ENCODE measurements at regions not wholly inside any gene's neighbourhood (a gene's known extent, or its start where the extent isn't known, plus 50 kb on each side); places are given as distances from the start of the nearest gene placed in this dataset.

DNA sequence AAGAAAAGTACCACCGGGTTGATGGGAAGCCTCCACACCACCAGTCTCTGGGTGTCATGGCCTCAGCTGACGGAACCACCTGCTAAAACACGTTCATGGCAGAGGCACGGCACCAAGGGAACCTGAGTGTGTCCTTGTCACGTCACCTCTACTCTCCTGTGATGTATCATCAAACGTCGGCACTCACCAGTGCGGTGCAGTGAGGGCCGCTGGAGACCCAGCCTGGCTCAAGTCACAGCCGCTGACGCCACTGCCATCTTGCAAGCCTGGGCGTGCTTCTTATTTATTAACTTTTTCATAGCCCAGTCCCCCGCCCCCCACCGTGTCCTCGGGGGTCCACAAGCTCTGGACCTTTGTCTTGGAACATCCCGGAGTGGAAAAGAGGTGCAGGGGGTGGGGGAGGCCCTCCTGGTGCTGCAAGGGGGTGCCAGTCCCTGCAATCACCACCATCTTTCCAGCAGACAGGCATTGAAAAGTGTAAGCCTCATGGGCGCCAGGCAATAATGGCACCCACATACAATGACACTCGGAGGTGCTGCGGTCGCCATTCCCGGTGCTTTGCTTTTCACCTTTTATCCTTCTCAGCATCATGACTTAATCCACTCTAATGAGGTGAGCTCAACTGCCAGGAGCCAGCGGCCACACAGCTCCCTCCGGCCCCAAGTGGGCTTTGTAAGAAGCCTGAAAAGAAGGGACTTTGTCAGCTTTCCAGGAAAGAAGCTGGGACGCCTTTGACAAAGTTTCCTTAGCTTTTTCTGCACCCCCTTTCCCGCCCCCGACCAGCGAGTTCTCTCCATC is 202.3 kb upstream of the IRX1 start:
- H3K27ac Mint-ChIP-seq = no peak overlapping the region
- ATAC-seq (no peak), DNase-seq (ENCODE audit: low spot score in 2 of 2) (peak in 1 of 2 donors; percentile 2)
- H3K4me3 Mint-ChIP-seq = no peak overlapping the region
- H3K9me3 Mint-ChIP-seq = peaks cover 2% of the 10 kb centered on the region
- H3K4me1 Mint-ChIP-seq = no peaks in the 10 kb centered on the region
- no peaks in the 10 kb centered on the region for H3K36me3 Mint-ChIP-seq

DNA sequence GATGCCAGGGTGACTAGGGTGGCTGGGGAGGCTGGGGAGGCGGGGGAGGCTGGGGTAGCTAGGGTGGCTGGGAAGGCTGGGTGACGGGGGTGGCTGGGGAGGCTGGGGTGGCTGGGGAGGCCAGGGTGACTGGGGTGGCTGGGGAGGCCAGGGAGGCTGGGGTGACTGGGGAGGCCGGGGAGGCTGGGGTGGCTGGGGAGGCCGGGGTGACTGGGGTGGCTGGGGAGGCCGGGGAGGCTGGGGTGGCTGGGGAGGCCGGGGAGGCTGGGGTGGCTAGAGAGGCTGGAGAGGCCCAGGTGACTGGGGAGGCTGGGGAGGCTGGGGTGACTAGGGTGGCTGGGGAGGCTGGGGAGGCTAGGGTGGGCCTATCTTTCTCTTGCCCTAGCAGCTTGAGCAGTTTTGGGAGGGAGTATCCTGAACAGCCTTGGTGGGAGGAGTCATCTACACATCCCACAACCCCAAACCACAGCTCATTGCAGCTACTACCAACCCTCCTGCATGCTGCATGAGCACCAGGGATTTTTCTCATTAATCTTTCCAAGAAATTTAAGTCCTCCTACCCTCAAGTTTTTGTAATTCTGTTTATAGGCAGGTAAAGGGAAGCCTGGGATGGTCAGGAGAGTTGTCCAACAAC is 203.2 kb upstream of the IRX1 start:
- ATAC-seq = no peak
- DNase-seq (ENCODE audit: low spot score in 2 of 2) = no peak
- Mint-ChIP-seq H3K4me1 (no peaks in the 10 kb centered on the region), H3K27ac (no peak overlapping the region), H3K36me3 (no peaks in the 10 kb centered on the region), H3K4me3 (no peak overlapping the region), H3K9me3 (peaks cover 3% of the 10 kb centered on the region)

DNA sequence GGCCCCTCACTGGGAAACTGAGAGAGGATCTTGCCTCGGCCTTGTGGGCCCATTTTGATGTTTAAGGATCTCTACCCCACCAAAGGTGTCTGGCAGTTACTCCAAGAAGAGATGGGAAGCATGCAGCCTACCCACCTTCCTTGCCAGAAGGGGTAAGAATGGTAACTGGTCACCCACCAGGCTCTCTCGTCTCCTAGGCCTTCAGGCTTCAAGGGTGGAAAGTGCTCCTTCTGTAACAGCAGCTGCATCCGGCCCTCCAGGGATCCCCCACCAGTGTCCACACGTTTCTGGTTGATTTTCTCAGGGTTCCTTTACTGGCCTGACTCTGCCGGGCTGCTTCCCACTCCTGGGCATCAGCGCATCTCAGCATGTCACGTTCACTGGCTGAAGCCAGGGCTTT is 204.4 kb upstream of the IRX1 start:
- ATAC-seq (no peak), DNase-seq (ENCODE audit: low spot score in 2 of 2) (no peak)
- Mint-ChIP-seq H3K9me3 (peaks cover 3% of the 10 kb centered on the region), H3K36me3 (no peaks in the 10 kb centered on the region), H3K27ac (no peak overlapping the region), H3K4me1 (no peaks in the 10 kb centered on the region), H3K4me3 (no peak overlapping the region)

DNA sequence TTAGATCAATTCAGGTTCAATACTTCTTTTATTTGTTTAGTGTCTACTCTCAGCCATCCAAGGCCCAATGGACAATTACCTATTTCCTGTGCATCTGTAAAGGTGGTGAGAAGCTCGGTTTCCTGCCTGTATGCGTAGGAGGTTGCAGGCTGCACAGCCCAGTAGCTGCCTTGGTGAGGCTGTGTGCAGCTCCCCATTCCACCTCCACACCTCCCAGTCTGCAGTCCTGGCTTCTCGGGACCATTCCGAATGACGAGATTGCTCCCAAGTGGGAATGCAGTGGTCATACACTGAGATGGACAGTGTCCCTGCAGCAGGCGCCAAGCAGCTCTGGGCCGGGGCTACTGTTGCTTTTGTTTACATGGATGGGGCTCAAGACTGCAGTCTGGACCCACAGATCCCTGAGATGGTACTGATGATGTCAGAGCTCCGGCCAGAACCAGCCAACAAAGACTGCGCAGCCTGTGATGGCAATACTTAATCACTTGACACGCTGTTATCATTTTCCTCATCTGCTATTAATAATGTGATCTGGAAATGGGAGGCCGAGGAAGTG is 206.1 kb upstream of the IRX1 start:
- no peak for ATAC-seq
- Mint-ChIP-seq H3K4me1 (no peaks in the 10 kb centered on the region), H3K36me3 (no peaks in the 10 kb centered on the region), H3K4me3 (no peak overlapping the region), H3K27ac (no peak overlapping the region), H3K9me3 (peaks cover 7% of the 10 kb centered on the region)
- DNase-seq (ENCODE audit: low spot score in 2 of 2) = no peak

DNA sequence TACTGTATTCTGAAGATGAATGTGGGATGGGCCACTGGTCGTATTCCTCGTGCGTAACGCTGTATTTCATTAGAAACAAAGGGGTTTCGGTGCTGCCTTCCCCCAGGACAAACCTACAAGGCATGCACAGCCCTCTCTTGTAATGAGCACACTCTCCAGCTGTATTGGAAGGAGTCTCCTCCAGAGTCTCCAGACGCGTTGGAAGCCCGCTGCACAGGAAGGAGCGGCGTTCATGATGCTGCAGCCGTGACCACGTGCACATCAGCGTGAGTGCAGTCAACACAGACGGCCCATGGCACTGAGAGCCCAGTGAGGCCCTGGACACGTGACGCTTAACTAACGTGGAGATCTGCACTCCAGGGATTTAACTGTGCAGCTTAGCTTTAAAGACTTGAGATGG is 209.0 kb upstream of the IRX1 start:
- H3K4me1 Mint-ChIP-seq = no peaks in the 10 kb centered on the region
- H3K4me3 Mint-ChIP-seq = no peak overlapping the region
- H3K9me3 Mint-ChIP-seq = peaks cover 14% of the 10 kb centered on the region
- H3K36me3 Mint-ChIP-seq = no peaks in the 10 kb centered on the region
- no peak for ATAC-seq
- DNase-seq (ENCODE audit: low spot score in 2 of 2) = no peak
- no peak overlapping the region for H3K27ac Mint-ChIP-seq

DNA sequence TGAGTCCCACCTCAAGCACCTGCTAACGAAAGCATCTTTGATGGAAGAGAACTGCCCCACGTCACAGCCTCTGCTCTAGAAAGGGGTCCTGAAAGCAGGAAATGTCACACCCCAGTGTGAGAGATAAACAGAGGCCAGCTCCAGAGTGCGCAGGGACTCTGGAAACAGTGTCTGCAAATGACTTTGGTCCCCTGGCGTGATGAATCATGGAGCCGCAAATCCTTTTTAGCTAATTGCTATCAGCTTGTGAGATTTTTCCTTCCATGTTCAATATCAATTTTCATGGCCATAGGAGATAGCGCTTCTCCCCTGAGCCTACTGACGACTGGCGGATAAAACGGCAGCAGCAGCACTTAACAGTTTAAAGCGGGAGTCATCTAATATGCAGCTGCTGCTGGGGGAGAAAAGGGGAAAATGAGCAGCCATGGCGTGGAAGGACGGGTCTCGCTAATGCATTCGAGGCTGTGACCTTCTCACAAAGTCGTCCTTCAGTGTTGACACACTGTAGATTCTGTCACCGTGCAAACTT is 209.6 kb upstream of the IRX1 start:
- Mint-ChIP-seq H3K4me1 (no peaks in the 10 kb centered on the region), H3K27ac (no peak overlapping the region), H3K36me3 (no peaks in the 10 kb centered on the region), H3K4me3 (no peak overlapping the region), H3K9me3 (peaks cover 14% of the 10 kb centered on the region)
- peak in 1 of 2 donors; percentile 12 for DNase-seq (ENCODE audit: low spot score in 2 of 2)
- ATAC-seq = no peak

DNA sequence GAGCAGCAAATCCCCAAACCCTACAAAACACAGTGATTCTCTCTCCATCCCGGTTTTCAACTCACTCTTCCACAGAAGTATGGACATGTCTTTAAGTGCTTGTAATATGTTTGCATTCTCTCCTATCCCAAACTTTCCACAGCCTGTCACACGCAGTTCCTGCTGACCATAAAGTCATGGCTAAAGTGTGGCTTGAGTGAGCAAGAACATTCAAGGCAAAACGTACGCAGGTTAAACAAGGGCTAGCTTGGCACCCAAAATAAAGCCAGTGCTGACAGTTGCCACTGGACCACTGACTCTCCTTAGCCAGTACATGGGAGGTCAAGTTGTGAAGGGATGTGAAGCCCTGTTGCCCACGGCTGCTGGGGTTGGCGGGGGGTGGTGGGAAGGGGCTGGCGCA is 211.1 kb upstream of the IRX1 start:
- Mint-ChIP-seq H3K36me3 (no peaks in the 10 kb centered on the region), H3K4me1 (no peaks in the 10 kb centered on the region), H3K4me3 (no peak overlapping the region), H3K9me3 (peaks cover 14% of the 10 kb centered on the region), H3K27ac (no peak overlapping the region)
- no peak for DNase-seq (ENCODE audit: low spot score in 2 of 2)
- ATAC-seq = no peak

DNA sequence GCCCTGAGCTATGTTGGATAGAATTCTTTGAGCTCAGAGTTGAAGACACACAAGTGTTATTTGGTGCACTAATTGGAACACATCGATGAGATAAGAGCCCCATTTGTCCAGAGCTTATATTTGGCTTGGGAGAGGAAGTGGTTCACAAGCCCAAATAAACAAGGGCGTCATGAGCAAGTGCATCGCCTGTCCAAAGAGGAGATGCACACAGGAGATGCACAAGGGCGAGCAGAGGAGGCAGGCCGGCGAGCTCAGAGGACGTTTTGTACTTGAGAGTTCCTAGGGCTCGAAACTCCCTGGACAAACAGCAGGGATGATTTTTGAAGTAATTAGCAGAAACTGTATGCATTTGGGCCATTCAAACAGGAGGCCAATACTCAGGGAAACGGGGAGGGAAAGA is 212.8 kb upstream of the IRX1 start:
- Mint-ChIP-seq H3K36me3 (no peaks in the 10 kb centered on the region), H3K4me3 (no peak overlapping the region), H3K9me3 (peaks cover 11% of the 10 kb centered on the region), H3K27ac (no peak overlapping the region), H3K4me1 (no peaks in the 10 kb centered on the region)
- no peak for ATAC-seq
- DNase-seq (ENCODE audit: low spot score in 2 of 2) = no peak

DNA sequence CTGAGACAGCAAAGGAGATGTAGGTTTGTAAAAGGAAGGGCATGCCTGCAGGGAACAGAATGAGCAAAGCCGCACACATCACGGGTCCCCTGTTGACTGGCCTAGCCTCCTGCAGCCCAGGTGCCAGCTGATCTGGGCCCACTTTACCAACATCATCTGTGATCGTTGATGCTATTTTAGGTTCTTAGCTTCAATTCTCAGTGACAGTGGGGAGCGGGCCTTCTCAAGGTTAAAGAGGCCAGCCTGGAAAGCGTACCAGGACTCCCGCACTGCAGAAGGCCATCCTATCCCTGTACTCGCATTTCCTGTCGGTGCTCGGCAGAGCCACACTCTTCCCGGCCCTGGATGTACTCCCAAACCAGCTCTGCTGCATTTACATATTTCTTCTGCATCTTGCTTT is 213.5 kb upstream of the IRX1 start:
- DNase-seq (ENCODE audit: low spot score in 2 of 2) = no peak
- Mint-ChIP-seq H3K36me3 (no peaks in the 10 kb centered on the region), H3K27ac (no peak overlapping the region), H3K4me1 (no peaks in the 10 kb centered on the region), H3K4me3 (no peak overlapping the region), H3K9me3 (peaks cover 15% of the 10 kb centered on the region)
- no peak for ATAC-seq

DNA sequence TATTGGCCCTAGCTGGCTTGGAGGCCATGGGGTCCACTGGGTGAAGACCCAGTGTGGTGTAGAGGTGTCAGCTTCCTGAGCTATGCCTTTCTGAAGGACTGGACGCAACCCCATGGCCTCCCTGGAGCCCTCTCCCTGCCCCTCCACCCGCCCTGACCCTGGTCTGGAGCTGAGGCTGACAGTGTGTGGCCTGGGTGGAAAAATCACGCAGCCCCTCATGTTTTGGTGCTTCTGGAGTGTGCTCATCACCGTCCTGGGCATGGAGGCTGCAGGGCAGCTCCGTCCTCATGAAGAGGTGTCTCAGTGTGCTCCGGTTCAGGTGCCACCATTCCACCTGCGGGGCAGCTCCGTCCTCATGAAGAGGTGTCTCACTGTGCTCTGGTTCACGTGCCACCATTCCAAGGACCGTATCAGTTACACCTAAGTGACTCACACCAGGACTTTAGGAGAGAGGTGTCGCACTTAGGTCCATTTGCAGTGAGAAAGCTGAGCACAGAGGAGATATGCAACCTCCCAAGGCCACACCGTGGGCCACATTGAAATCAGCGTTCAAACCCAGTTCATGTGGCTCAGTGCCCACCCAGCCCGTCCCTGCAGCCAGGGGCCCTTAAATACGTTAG is 214.3 kb upstream of the IRX1 start:
- no peaks in the 10 kb centered on the region for H3K36me3 Mint-ChIP-seq
- ATAC-seq = no peak

DNA sequence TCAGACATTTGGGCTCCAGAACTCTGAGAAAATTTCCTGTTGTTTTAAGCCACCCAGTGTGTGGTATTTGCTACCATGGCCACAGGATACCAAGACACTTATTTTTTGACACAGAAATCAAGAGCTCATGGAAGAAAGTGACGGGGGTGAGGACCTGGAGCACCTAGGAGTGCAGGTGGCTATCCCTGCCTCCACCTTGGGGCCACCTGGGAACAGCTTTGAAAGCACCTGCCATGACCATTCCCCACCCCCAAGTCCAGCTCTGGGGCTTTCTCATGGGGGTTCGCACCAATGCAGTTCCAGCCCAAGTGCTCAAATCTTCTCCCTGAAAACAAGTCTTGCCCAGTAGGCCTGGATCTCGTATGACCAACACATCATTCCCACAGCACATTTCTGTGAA is 214.9 kb upstream of the IRX1 start:
- H3K4me3 Mint-ChIP-seq = no peak overlapping the region
- H3K27ac Mint-ChIP-seq = no peak overlapping the region
- H3K9me3 Mint-ChIP-seq = peaks cover 11% of the 10 kb centered on the region
- no peak for DNase-seq (ENCODE audit: low spot score in 2 of 2)
- no peaks in the 10 kb centered on the region for H3K4me1 Mint-ChIP-seq
- H3K36me3 Mint-ChIP-seq = no peaks in the 10 kb centered on the region
- ATAC-seq = no peak

More for the DNA sequence above, 214.3 kb upstream of the IRX1 start:
- H3K9me3 Mint-ChIP-seq = peaks cover 15% of the 10 kb centered on the region
- no peak for DNase-seq (ENCODE audit: low spot score in 2 of 2)
- H3K4me3 Mint-ChIP-seq = no peak overlapping the region
- H3K27ac Mint-ChIP-seq = no peak overlapping the region
- H3K4me1 Mint-ChIP-seq = no peaks in the 10 kb centered on the region

DNA sequence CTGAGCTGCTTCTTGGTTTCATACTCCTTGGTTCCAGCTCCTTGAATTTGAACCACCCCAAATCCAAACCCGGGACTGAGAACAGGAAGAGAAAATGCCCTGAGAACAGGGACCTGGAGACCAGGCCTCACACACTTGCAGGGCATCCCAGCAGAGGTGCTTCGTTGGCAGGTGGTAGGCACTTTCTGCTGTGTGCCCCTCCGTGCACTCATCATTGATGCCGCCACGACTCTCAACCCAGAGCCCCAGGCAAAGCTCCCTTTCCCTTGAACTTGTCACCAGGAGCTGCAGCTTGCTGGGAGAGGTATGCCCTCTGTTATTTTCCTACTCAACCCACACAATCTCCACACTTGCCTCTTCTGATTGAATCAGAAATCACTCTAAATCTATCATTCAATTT is 217.8 kb upstream of the IRX1 start:
- Mint-ChIP-seq H3K36me3 (no peaks in the 10 kb centered on the region), H3K27ac (no peak overlapping the region), H3K4me1 (no peaks in the 10 kb centered on the region), H3K4me3 (no peak overlapping the region), H3K9me3 (peaks cover 12% of the 10 kb centered on the region)
- DNase-seq (ENCODE audit: low spot score in 2 of 2) (no peak), ATAC-seq (no peak)

DNA sequence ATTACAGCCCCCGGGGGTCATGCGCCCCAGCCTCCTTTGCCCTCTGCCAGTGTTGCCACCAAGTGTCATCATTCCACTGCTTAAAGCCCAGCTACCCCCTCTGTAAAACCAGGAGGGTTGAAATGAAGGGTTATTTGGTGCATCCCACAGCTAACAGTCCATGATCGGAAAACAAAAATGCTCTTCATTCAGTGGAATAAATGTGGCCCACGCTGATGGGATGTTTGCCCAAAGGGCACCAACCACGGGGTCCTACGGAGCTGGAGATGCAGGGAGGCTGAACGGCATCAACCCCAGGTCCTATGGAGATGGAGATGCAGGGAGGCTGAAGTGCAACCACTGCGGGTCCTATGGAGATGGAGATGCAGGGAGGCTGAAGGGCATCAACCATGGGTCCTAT is 218.5 kb upstream of the IRX1 start:
- Mint-ChIP-seq H3K36me3 (no peaks in the 10 kb centered on the region), H3K4me3 (no peak overlapping the region), H3K9me3 (peaks cover 11% of the 10 kb centered on the region), H3K27ac (no peak overlapping the region), H3K4me1 (no peaks in the 10 kb centered on the region)
- no peak for DNase-seq (ENCODE audit: low spot score in 2 of 2)
- no peak for ATAC-seq

DNA sequence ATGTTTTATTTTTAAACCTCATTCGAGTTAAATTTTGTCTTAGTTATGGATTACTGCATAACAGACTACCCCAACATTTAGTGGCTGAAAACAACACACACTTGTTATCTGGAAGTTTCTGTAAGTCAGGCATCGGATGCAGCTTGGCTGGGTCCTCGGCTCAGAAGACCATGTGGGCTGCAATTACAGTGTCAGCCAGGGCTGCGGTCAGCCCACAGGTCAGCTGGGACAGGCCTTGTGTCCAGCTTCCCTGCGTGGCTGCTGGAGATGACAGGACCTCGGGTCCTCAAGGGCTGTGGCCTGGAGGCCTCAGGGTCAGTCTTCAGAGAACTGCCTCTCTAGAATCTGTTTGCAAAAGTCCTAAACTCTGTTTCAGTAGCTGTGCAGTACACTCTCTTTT is 219.0 kb upstream of the IRX1 start:
- DNase-seq (ENCODE audit: low spot score in 2 of 2) (no peak), ATAC-seq (no peak)
- H3K4me3 Mint-ChIP-seq = no peak overlapping the region
- no peak overlapping the region for H3K27ac Mint-ChIP-seq
- no peaks in the 10 kb centered on the region for H3K36me3 Mint-ChIP-seq
- H3K4me1 Mint-ChIP-seq = no peaks in the 10 kb centered on the region
- peaks cover 15% of the 10 kb centered on the region for H3K9me3 Mint-ChIP-seq

DNA sequence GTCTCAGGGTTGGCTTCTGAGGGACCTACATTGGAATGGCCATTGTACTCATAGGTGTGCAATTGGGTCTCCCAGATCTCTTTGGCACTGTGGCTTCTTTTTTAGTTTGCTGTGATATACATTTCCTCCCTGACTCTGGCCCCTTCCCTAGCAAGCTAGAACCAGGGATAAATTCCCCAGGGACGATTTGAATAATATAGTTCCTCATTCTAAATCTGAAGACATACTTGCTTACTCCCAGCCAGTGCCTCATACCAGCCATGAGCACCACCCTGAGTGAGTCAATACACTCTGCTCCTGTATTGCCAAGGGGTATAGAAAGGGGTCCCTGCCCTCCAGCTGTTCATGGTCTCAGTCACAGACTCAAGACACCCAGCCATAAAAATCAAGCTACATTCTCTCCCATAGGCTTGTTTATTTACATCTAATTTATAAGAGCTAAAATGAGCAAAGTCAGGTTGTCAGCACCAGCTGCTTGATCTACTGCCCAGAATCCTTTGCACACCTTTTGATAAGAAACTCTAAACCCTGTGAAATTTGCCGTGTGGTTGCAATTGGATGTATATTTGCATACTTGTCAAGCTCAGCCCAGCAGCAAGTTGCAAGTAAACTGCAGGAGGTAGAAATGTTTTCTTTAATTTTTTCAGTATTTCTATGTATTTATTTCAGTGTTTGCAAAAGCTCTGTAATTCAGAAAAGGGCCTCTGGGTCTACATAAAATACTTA is 219.9 kb upstream of the IRX1 start:
- H3K4me1 Mint-ChIP-seq = no peaks in the 10 kb centered on the region
- ATAC-seq (no peak), DNase-seq (ENCODE audit: low spot score in 2 of 2) (no peak)
- no peak overlapping the region for H3K4me3 Mint-ChIP-seq
- peaks cover 17% of the 10 kb centered on the region for H3K9me3 Mint-ChIP-seq
- no peak overlapping the region for H3K27ac Mint-ChIP-seq
- H3K36me3 Mint-ChIP-seq = no peaks in the 10 kb centered on the region
